ENCODE measurements at regions not wholly inside any gene's neighbourhood (a gene's known extent, or its start where the extent isn't known, plus 50 kb on each side); places are given as distances from the start of the nearest gene placed in this dataset.

- no peak overlapping the region for H3K4me3 ChIP-seq (IDR thresholded peaks at IDR 0.05; ENCODE audit: insufficient read depth, low read depth, low read length)
- H3K36me3 ChIP-seq (ENCODE audit: insufficient read depth), result no peaks in the 10 kb centered on the region
- H3K4me2 ChIP-seq, result no peak overlapping the region
- TF ChIP-seq, protein P1, sequence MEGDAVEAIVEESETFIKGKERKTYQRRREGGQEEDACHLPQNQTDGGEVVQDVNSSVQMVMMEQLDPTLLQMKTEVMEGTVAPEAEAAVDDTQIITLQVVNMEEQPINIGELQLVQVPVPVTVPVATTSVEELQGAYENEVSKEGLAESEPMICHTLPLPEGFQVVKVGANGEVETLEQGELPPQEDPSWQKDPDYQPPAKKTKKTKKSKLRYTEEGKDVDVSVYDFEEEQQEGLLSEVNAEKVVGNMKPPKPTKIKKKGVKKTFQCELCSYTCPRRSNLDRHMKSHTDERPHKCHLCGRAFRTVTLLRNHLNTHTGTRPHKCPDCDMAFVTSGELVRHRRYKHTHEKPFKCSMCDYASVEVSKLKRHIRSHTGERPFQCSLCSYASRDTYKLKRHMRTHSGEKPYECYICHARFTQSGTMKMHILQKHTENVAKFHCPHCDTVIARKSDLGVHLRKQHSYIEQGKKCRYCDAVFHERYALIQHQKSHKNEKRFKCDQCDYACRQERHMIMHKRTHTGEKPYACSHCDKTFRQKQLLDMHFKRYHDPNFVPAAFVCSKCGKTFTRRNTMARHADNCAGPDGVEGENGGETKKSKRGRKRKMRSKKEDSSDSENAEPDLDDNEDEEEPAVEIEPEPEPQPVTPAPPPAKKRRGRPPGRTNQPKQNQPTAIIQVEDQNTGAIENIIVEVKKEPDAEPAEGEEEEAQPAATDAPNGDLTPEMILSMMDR (conservative IDR thresholded peaks at IDR 0.05; ENCODE audit: low read depth, low read length), result no peak
- no peaks in the 10 kb centered on the region for H3K4me1 ChIP-seq (ENCODE audit: low read depth, poor library complexity, severe bottlenecking)
- H2AFZ ChIP-seq (ENCODE audit: low read depth), result no peak overlapping the region
- no peaks in the 10 kb centered on the region for H3K27me3 ChIP-seq (ENCODE audit: insufficient read depth, low read depth)
- H3K27ac ChIP-seq, result no peak overlapping the region
- no peaks in the 10 kb centered on the region for H4K20me1 ChIP-seq (ENCODE audit: insufficient read depth)
- H3K79me2 ChIP-seq (ENCODE audit: insufficient read depth, low read depth), result no peaks in the 10 kb centered on the region
- no peak overlapping the region for H3K9ac ChIP-seq
Measured at GRCh38 chr12:86473231-86473630, 217.0 kb upstream of the MGAT4C start.

DNA sequence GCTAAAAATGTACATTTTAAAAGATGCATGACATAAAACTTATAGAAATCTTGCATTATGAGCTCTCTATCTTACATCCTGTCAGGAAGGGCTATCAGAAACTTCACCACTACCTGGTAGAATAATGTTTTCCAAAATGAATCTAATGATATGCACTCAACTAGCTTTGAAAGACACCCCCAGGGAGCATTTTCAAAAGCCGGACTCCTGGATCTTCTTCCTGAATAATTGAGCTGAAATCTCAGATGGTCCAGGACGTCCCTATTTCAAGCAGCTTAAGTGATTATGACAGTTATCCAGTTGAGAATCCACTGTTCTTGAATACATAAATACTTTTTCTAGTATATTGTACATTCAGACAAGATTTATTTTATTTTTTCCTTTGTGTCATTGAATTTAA is 200.6 kb upstream of the MGAT4C start:
- no peaks in the 10 kb centered on the region for H3K4me1 ChIP-seq (ENCODE audit: low read depth, poor library complexity, severe bottlenecking)
- H3K4me2 ChIP-seq, result no peak overlapping the region
- TF ChIP-seq, protein P1 (conservative IDR thresholded peaks at IDR 0.05; ENCODE audit: low read depth, low read length), result no peak
- no peak overlapping the region for H3K4me3 ChIP-seq (IDR thresholded peaks at IDR 0.05; ENCODE audit: insufficient read depth, low read depth, low read length)
- no peaks in the 10 kb centered on the region for H3K36me3 ChIP-seq (ENCODE audit: insufficient read depth)
- H4K20me1 ChIP-seq (ENCODE audit: insufficient read depth), result no peaks in the 10 kb centered on the region
- H3K9ac ChIP-seq, result no peak overlapping the region
- no peaks in the 10 kb centered on the region for H3K79me2 ChIP-seq (ENCODE audit: insufficient read depth, low read depth)
- no peak overlapping the region for H3K27ac ChIP-seq
- H2AFZ ChIP-seq (ENCODE audit: low read depth), result no peak overlapping the region
- H3K27me3 ChIP-seq (ENCODE audit: insufficient read depth, low read depth), result no peaks in the 10 kb centered on the region

- Histone ChIP-seq H3K4me3 (IDR thresholded peaks at IDR 0.05; ENCODE audit: insufficient read depth, low read depth, low read length) (no peak overlapping the region), H3K79me2 (ENCODE audit: insufficient read depth, low read depth) (no peaks in the 10 kb centered on the region), H3K4me1 (ENCODE audit: low read depth, poor library complexity, severe bottlenecking) (no peaks in the 10 kb centered on the region), H2AFZ (ENCODE audit: low read depth) (no peak overlapping the region), H3K4me2 (no peak overlapping the region), H3K27ac (no peak overlapping the region), H3K36me3 (ENCODE audit: insufficient read depth) (no peaks in the 10 kb centered on the region), H4K20me1 (ENCODE audit: insufficient read depth) (no peaks in the 10 kb centered on the region), H3K9ac (no peak overlapping the region), H3K27me3 (ENCODE audit: insufficient read depth, low read depth) (no peaks in the 10 kb centered on the region)
- TF ChIP-seq, protein P1 (conservative IDR thresholded peaks at IDR 0.05; ENCODE audit: low read depth, low read length), result no peak
Measured at GRCh38 chr12:86456241-86456640, 200.1 kb upstream of the MGAT4C start.

DNA sequence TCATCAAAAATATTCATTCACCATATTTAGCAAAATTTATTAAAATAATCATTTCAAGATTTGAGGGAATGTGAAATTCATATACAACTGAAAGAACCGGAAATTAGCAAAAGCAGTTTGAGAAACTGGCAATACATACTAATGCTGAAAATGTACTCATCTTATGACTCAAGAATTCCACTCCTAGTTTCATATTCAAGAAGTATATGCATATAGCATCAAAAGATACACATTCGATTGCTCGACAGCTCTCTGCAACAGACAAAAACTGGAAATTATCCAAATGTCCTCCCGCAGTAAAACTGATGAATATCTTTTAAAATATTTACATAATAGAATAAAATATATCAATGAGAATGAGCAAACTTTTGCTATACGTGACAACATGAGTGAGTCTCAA is 189.2 kb upstream of the MGAT4C start:
- Histone ChIP-seq H3K79me2 (ENCODE audit: insufficient read depth, low read depth) (no peaks in the 10 kb centered on the region), H3K36me3 (ENCODE audit: insufficient read depth) (no peaks in the 10 kb centered on the region), H3K9ac (no peak overlapping the region), H3K27me3 (ENCODE audit: insufficient read depth, low read depth) (no peaks in the 10 kb centered on the region), H3K4me3 (IDR thresholded peaks at IDR 0.05; ENCODE audit: insufficient read depth, low read depth, low read length) (no peak overlapping the region), H4K20me1 (ENCODE audit: insufficient read depth) (no peaks in the 10 kb centered on the region), H3K27ac (no peak overlapping the region), H2AFZ (ENCODE audit: low read depth) (no peak overlapping the region), H3K4me1 (ENCODE audit: low read depth, poor library complexity, severe bottlenecking) (no peaks in the 10 kb centered on the region), H3K4me2 (no peak overlapping the region)
- TF ChIP-seq, protein P1 (conservative IDR thresholded peaks at IDR 0.05; ENCODE audit: low read depth, low read length), result no peak

All from KMS-11 (cell line).